ENCODE measurements at regions not wholly inside any gene's neighbourhood (a gene's known extent, or its start where the extent isn't known, plus 50 kb on each side); places are given as distances from the start of the nearest gene placed in this dataset.

GRCh38 chr4:115970859-115971258 lies 857.4 kb upstream of the NDST4 start:
- TF ChIP-seq, protein P1, sequence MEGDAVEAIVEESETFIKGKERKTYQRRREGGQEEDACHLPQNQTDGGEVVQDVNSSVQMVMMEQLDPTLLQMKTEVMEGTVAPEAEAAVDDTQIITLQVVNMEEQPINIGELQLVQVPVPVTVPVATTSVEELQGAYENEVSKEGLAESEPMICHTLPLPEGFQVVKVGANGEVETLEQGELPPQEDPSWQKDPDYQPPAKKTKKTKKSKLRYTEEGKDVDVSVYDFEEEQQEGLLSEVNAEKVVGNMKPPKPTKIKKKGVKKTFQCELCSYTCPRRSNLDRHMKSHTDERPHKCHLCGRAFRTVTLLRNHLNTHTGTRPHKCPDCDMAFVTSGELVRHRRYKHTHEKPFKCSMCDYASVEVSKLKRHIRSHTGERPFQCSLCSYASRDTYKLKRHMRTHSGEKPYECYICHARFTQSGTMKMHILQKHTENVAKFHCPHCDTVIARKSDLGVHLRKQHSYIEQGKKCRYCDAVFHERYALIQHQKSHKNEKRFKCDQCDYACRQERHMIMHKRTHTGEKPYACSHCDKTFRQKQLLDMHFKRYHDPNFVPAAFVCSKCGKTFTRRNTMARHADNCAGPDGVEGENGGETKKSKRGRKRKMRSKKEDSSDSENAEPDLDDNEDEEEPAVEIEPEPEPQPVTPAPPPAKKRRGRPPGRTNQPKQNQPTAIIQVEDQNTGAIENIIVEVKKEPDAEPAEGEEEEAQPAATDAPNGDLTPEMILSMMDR (IDR thresholded peaks at IDR 0.05; ENCODE audit: low read length) = no peak
- no peak for TF ChIP-seq EZH2 (optimal IDR thresholded peaks at IDR 0.05; ENCODE audit: low read depth, low read length)
- no peak for TF ChIP-seq EZH2phosphoT487 (IDR thresholded peaks at IDR 0.05; ENCODE audit: low read length)

All from MM.1S (cell line).